WTC11 (cell line): ENCODE measurements at regions not wholly inside any gene's neighbourhood (a gene's known extent, or its start where the extent isn't known, plus 50 kb on each side); places are given as distances from the start of the nearest gene placed in this dataset.

Experiments used
- ATAC-seq: fragments of 200-7000 bp; cut with Tn5 transposase; 2 replicates; pipeline ENCODE4 v1.10.0; 2021; ENCODE audit warnings: mild to moderate bottlenecking, moderate library complexity
- CTCF ChIA-PET: fragments of 300-600 bp; sonication (Branson Sonifier 250); formaldehyde crosslinking; loops from one replicate; lab custom pipeline; 2021; ENCODE audit warnings: antibody characterized with exemption; lab: Charles Lee
- POLR2A ChIA-PET: fragments of 350-600 bp; sonication (Branson Sonifier 250); formaldehyde crosslinking; loops from one replicate; lab custom pipeline; 2021; ENCODE audit warnings: antibody characterized with exemption; lab: Charles Lee
- DNase-seq: peaks from one replicate; pipeline ENCODE4 v3.0.0; 2021; ENCODE audit warnings: low spot score
- H3K27ac Mint-ChIP-seq: 2 replicates; pipeline ENCODE4 v1.8.0; 2021; ENCODE audit warnings: mixed read lengths
- H3K27me3 Mint-ChIP-seq: 2 replicates; pipeline ENCODE4 v1.8.0; 2021; ENCODE audit warnings: low read depth, mild to moderate bottlenecking, moderate library complexity, mixed read lengths
- H3K36me3 Mint-ChIP-seq: 2 replicates; pipeline ENCODE4 v1.8.0; 2021; ENCODE audit warnings: mixed read lengths
- H3K4me1 Mint-ChIP-seq: 2 replicates; pipeline ENCODE4 v1.8.0; 2022; ENCODE audit warnings: mixed read lengths
- H3K4me3 Mint-ChIP-seq: 2 replicates; pipeline ENCODE4 v1.8.0; 2021; ENCODE audit warnings: mild to moderate bottlenecking, moderate library complexity, mixed read lengths
- H3K9me3 Mint-ChIP-seq: 2 replicates; pipeline ENCODE4 v1.8.0; 2021; ENCODE audit warnings: mixed read lengths
- AFF4 ChIP-seq: sonication (generic); formaldehyde crosslinking; IDR thresholded peaks from 2 replicates; pipeline ENCODE4 v1.8.1; 2023; ENCODE audit warnings: mild to moderate bottlenecking, missing genetic modification reagents, borderline replicate concordance
- ATF2 ChIP-seq: sonication (generic); formaldehyde crosslinking; IDR thresholded peaks from 2 replicates; pipeline ENCODE4 v1.8.1; 2022; ENCODE audit warnings: low read depth, missing genetic modification reagents, borderline replicate concordance
- CREB1 ChIP-seq: sonication (generic); formaldehyde crosslinking; IDR thresholded peaks from 2 replicates; pipeline ENCODE4 v1.8.0; 2023; ENCODE audit warnings: mild to moderate bottlenecking, missing genetic modification reagents
- E2F4 ChIP-seq: sonication (generic); formaldehyde crosslinking; IDR thresholded peaks from 2 replicates; pipeline ENCODE4 v1.8.1; 2022; ENCODE audit warnings: low read depth, mild to moderate bottlenecking, moderate library complexity, missing genetic modification reagents, borderline replicate concordance
- E2F5 ChIP-seq: sonication (generic); formaldehyde crosslinking; IDR thresholded peaks from 2 replicates; pipeline ENCODE4 v1.8.1; 2022; ENCODE audit warnings: mild to moderate bottlenecking, moderate library complexity, missing genetic modification reagents
- EMX1 ChIP-seq: fragments of 250-450 bp; sonication (Bioruptor Pico); IDR thresholded peaks from 2 replicates; pipeline ENCODE4 v1.8.0; 2021; ENCODE audit warnings: mild to moderate bottlenecking
- ESRRA ChIP-seq: sonication (generic); formaldehyde crosslinking; IDR thresholded peaks from 2 replicates; pipeline ENCODE4 v1.8.1; 2022; ENCODE audit warnings: mild to moderate bottlenecking, missing genetic modification reagents, borderline replicate concordance
- FOXP1 ChIP-seq: sonication (generic); formaldehyde crosslinking; IDR thresholded peaks from 2 replicates; pipeline ENCODE4 v1.8.0; 2022; ENCODE audit warnings: missing genetic modification reagents, mild to moderate bottlenecking, moderate library complexity, borderline replicate concordance
- HMGXB4 ChIP-seq: sonication (generic); formaldehyde crosslinking; IDR thresholded peaks from 2 replicates; pipeline ENCODE4 v1.8.1; 2023; ENCODE audit warnings: mild to moderate bottlenecking, moderate library complexity, missing genetic modification reagents
- JAZF1 ChIP-seq: fragments of 250-450 bp; sonication (Bioruptor Pico); IDR thresholded peaks from 2 replicates; pipeline ENCODE4 v1.9.0; 2021; ENCODE audit warnings: moderate library complexity, mild to moderate bottlenecking, inconsistent platforms
- JUN ChIP-seq: sonication (generic); formaldehyde crosslinking; IDR thresholded peaks from 2 replicates; pipeline ENCODE4 v1.8.0; 2023; ENCODE audit warnings: mild to moderate bottlenecking, missing genetic modification reagents
- OVOL2 ChIP-seq: fragments of 250-450 bp; sonication (Bioruptor Pico); IDR thresholded peaks from 2 replicates; pipeline ENCODE4 v1.9.0; 2021; ENCODE audit warnings: mild to moderate bottlenecking, borderline replicate concordance
- PREB ChIP-seq: sonication (generic); formaldehyde crosslinking; IDR thresholded peaks from 2 replicates; pipeline ENCODE4 v1.8.1; 2022; ENCODE audit warnings: mild to moderate bottlenecking, missing genetic modification reagents, moderate library complexity, borderline replicate concordance
- RELA ChIP-seq: sonication (generic); formaldehyde crosslinking; IDR thresholded peaks from 2 replicates; pipeline ENCODE4 v1.8.1; 2022; ENCODE audit warnings: missing genetic modification reagents, mild to moderate bottlenecking, borderline replicate concordance
- SP1 ChIP-seq: sonication (generic); formaldehyde crosslinking; conservative IDR thresholded peaks from 2 replicates; pipeline ENCODE4 v1.8.1; 2022; ENCODE audit warnings: missing genetic modification reagents
- STAT6 ChIP-seq: sonication (generic); formaldehyde crosslinking; conservative IDR thresholded peaks from 2 replicates; pipeline ENCODE4 v1.8.1; 2023; ENCODE audit warnings: mild to moderate bottlenecking, low read depth, missing genetic modification reagents, moderate library complexity
- ZNF121 ChIP-seq: sonication (generic); formaldehyde crosslinking; IDR thresholded peaks from 2 replicates; pipeline ENCODE4 v1.8.0; 2023; ENCODE audit warnings: missing genetic modification reagents
- ZNF512 ChIP-seq: sonication (generic); formaldehyde crosslinking; IDR thresholded peaks from 2 replicates; pipeline ENCODE4 v1.8.1; 2022; ENCODE audit warnings: missing genetic modification reagents, borderline replicate concordance

- no peak for TF ChIP-seq ATF2 (CRISPR knock-in tag)
- TF ChIP-seq STAT6 (CRISPR knock-in tag): no peak
- TF ChIP-seq ZNF512 (CRISPR knock-in tag): no peak
- no peak for TF ChIP-seq CREB1 (CRISPR knock-in tag)
- no peak for TF ChIP-seq RELA
Observed at GRCh38 chr2:123283431-123283830, 741.7 kb upstream of the CNTNAP5 start (continued).

GRCh38 chr2:123303731-123304130 lies 721.4 kb upstream of the CNTNAP5 start:
- H3K36me3 Mint-ChIP-seq: peaks cover 10% of the 10 kb centered on the region
- no peaks in the 10 kb centered on the region for H3K4me1 Mint-ChIP-seq
- no peak for TF ChIP-seq ESRRA (CRISPR knock-in tag)
- no peak for TF ChIP-seq PREB (CRISPR knock-in tag)
- TF ChIP-seq OVOL2 (CRISPR knock-in tag): no peak
- no peak for TF ChIP-seq EMX1
- no peak for TF ChIP-seq STAT6 (CRISPR knock-in tag)
- TF ChIP-seq ZNF121 (CRISPR knock-in tag): no peak
- TF ChIP-seq FOXP1: no peak
- TF ChIP-seq JAZF1 (CRISPR knock-in tag): no peak
- TF ChIP-seq CREB1 (CRISPR knock-in tag): no peak
- TF ChIP-seq HMGXB4: no peak
- no peak for TF ChIP-seq E2F4
- TF ChIP-seq SP1 (CRISPR knock-in tag): no peak
- no peak for TF ChIP-seq JUN
- no peak for TF ChIP-seq AFF4 (CRISPR knock-in tag)
- no peak for TF ChIP-seq E2F5

More at GRCh38 chr2:123303731-123304130, 721.4 kb upstream of the CNTNAP5 start:
- Mint-ChIP-seq H3K27ac (no peak overlapping the region), H3K27me3 (no peaks in the 10 kb centered on the region), H3K4me3 (no peak overlapping the region), H3K9me3 (peaks cover 22% of the 10 kb centered on the region)
- ChIA-PET POLR2A (no interaction called here), CTCF (no interaction called here)
- DNase-seq: no peak
- no peak for ATAC-seq
